ENCODE measurements at regions not wholly inside any gene's neighbourhood (a gene's known extent, or its start where the extent isn't known, plus 50 kb on each side); places are given as distances from the start of the nearest gene placed in this dataset.
"Not testable (repeated sequence)": the region's sequence is repeated elsewhere in the genome, so short reads cannot be mapped to it uniquely, and the experiment has no call there.

DNA sequence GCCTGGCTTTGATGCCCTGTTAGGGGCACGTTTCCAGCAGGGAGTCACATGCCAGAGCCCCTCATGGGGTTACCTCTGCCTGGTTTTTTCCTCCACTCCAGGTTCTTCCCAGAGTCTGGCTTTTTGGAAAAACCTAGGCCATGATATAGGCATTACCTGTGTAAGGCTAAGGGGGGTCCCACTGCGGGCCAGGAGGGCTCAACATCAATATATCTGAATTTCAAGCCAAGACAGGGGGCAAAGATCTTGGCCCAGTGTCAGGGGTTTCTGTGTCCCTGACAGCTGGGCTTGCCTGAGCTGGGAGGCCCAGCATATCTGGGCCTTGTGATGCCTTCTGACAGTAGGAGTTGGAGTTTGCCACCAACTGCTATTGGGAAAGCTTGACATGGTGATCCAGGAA lies 127.5 kb downstream of the POTEM start:
- TF ChIP-seq POLR2A, EP300 (IDR thresholded peaks at IDR 0.05): not testable (repeated sequence)
- TF ChIP-seq, protein P1, sequence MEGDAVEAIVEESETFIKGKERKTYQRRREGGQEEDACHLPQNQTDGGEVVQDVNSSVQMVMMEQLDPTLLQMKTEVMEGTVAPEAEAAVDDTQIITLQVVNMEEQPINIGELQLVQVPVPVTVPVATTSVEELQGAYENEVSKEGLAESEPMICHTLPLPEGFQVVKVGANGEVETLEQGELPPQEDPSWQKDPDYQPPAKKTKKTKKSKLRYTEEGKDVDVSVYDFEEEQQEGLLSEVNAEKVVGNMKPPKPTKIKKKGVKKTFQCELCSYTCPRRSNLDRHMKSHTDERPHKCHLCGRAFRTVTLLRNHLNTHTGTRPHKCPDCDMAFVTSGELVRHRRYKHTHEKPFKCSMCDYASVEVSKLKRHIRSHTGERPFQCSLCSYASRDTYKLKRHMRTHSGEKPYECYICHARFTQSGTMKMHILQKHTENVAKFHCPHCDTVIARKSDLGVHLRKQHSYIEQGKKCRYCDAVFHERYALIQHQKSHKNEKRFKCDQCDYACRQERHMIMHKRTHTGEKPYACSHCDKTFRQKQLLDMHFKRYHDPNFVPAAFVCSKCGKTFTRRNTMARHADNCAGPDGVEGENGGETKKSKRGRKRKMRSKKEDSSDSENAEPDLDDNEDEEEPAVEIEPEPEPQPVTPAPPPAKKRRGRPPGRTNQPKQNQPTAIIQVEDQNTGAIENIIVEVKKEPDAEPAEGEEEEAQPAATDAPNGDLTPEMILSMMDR (IDR thresholded peaks at IDR 0.05) = not testable (repeated sequence)

All from tibial nerve (tissue), 4 donors.